Liver (tissue), 7 donors: ENCODE measurements at regions not wholly inside any gene's neighbourhood (a gene's known extent, or its start where the extent isn't known, plus 50 kb on each side); places are given as distances from the start of the nearest gene placed in this dataset.

Source experiments
- DNase-seq: peaks from one replicate; pipeline ENCODE4 v3.0.0-alpha.2; 2017; ENCODE audit warnings: low spot score
- H3K27ac ChIP-seq, 2 donors: one replicate each; pipeline ENCODE4 v1.7.0; 2013; ENCODE audit warnings: inconsistent platforms in 2 of 2, low read length in 2 of 2, control low read depth in 1 of 2, low read depth in 1 of 2, mild to moderate bottlenecking in 1 of 2
- H3K27me3 ChIP-seq, 4 donors: one replicate each; pipeline versions ENCODE4 v1.6.1 to v1.7.0; 2013; ENCODE audit warnings: low read length in 3 of 4, inconsistent platforms in 1 of 4, mild to moderate bottlenecking in 1 of 4, moderate library complexity in 1 of 4; ENCODE audit not compliant: control insufficient read depth in 4 of 4, insufficient read depth in 4 of 4
- H3K36me3 ChIP-seq, 4 donors: one replicate each; pipeline versions ENCODE4 v1.6.1 to v1.7.0; 2013; ENCODE audit warnings: low read length in 3 of 4, mild to moderate bottlenecking in 3 of 4, low read depth in 1 of 4, moderate library complexity in 1 of 4; ENCODE audit not compliant: control insufficient read depth in 4 of 4, insufficient read depth in 3 of 4
- H3K4me1 ChIP-seq, 4 donors: one replicate each; pipeline versions ENCODE4 v1.6.1 to v1.7.0; 2013; ENCODE audit warnings: low read length in 3 of 4, mild to moderate bottlenecking in 3 of 4, moderate library complexity in 1 of 4; ENCODE audit not compliant: control insufficient read depth in 4 of 4, insufficient read depth in 4 of 4
- H3K4me3 ChIP-seq, 3 donors: one replicate each; pipeline versions ENCODE4 v1.6.1 to v1.7.0; 2013; ENCODE audit warnings: low read length in 3 of 3, control low read depth in 1 of 3, low read depth in 1 of 3, mild to moderate bottlenecking in 1 of 3
- H3K9ac ChIP-seq, 2 donors: one replicate each; pipeline ENCODE4 v1.7.0; 2013; ENCODE audit warnings: low read length in 2 of 2, mild to moderate bottlenecking in 2 of 2, moderate library complexity in 2 of 2, control low read depth in 1 of 2, low read depth in 1 of 2
- H3K9me3 ChIP-seq, 4 donors: one replicate each; pipeline versions ENCODE4 v1.6.1 to v1.7.0; 2013; ENCODE audit warnings: low read length in 3 of 4; ENCODE audit not compliant: control insufficient read depth in 4 of 4
- EGR1 ChIP-seq, 2 donors: IDR thresholded peaks; 2 replicates each; pipeline ENCODE4 v1.6.1; 2016 to 2018; ENCODE audit warnings: antibody characterized with exemption in 2 of 2, low read depth in 2 of 2
- FOXA1 ChIP-seq: IDR thresholded peaks from 2 replicates; pipeline ENCODE4 v1.6.1; 2016; ENCODE audit warnings: antibody characterized with exemption
- FOXA2 ChIP-seq: IDR thresholded peaks from 2 replicates; pipeline ENCODE4 v1.6.1; 2016; ENCODE audit warnings: antibody characterized with exemption
- GABPA ChIP-seq, 2 donors: IDR thresholded peaks in 1 of 2; conservative IDR thresholded peaks in 1 of 2; 2 replicates each; pipeline ENCODE4 v1.6.1; 2016; ENCODE audit warnings: antibody characterized with exemption in 2 of 2, mild to moderate bottlenecking in 1 of 2, moderate library complexity in 1 of 2
- HNF4A ChIP-seq, 2 donors: conservative IDR thresholded peaks; 2 replicates each; pipeline ENCODE4 v1.6.1; 2016; ENCODE audit warnings: antibody characterized with exemption in 2 of 2, mild to moderate bottlenecking in 2 of 2
- HNF4G ChIP-seq: IDR thresholded peaks from 2 replicates; pipeline ENCODE4 v1.6.1; 2016; ENCODE audit warnings: antibody characterized with exemption
- JUND ChIP-seq, 2 donors: IDR thresholded peaks; 2 replicates each; pipeline ENCODE4 v1.6.1; 2016; ENCODE audit warnings: antibody characterized with exemption in 2 of 2
- NR2F2 ChIP-seq: IDR thresholded peaks from 2 replicates; pipeline ENCODE4 v1.6.1; 2016; ENCODE audit warnings: antibody characterized with exemption
- RAD21 ChIP-seq, 2 donors: IDR thresholded peaks; 2 replicates each; pipeline ENCODE4 v1.6.1; 2016; ENCODE audit warnings: antibody characterized with exemption in 2 of 2, mild to moderate bottlenecking in 2 of 2
- RXRA ChIP-seq, 2 donors: IDR thresholded peaks; 2 replicates each; pipeline ENCODE4 v1.6.1; 2017 to 2018; ENCODE audit warnings: antibody characterized with exemption in 2 of 2, mild to moderate bottlenecking in 1 of 2
- SP1 ChIP-seq: IDR thresholded peaks from 2 replicates; pipeline ENCODE4 v1.6.1; 2018; ENCODE audit warnings: antibody characterized with exemption, mild to moderate bottlenecking
- TAF1 ChIP-seq: conservative IDR thresholded peaks from 2 replicates; pipeline ENCODE4 v1.6.1; 2016; ENCODE audit warnings: antibody characterized with exemption, mild to moderate bottlenecking
- YY1 ChIP-seq: IDR thresholded peaks from 2 replicates; pipeline ENCODE4 v1.6.1; 2016; ENCODE audit warnings: antibody characterized with exemption, mild to moderate bottlenecking
- TF ChIP-seq, protein P1 (sequence below): fragments of 150-350 bp; IDR thresholded peaks from 2 replicates; pipeline ENCODE4 v1.5.1; 2017; ENCODE audit warnings: improper control_type of control experiment, low read depth, low read length; ENCODE audit not compliant: missing input control
- TF ChIP-seq, protein P2 (sequence below): IDR thresholded peaks from 2 replicates; pipeline ENCODE4 v1.6.1; 2016; ENCODE audit warnings: antibody characterized with exemption, mild to moderate bottlenecking
- TF ChIP-seq, protein P3 (sequence below): IDR thresholded peaks from 2 replicates; pipeline ENCODE4 v1.6.1; 2016; ENCODE audit warnings: antibody characterized with exemption
- TF ChIP-seq, protein P4 (sequence below): IDR thresholded peaks from 2 replicates; pipeline ENCODE4 v1.6.1; 2016; ENCODE audit warnings: antibody characterized with exemption
- TF ChIP-seq, protein P5 (sequence below): IDR thresholded peaks from 2 replicates; pipeline ENCODE4 v1.6.1; 2016; ENCODE audit warnings: antibody characterized with exemption
- donor health status: healthy.
- donor health status: healthy.
- donor health status: healthy.
- donor health status: healthy.

DNA sequence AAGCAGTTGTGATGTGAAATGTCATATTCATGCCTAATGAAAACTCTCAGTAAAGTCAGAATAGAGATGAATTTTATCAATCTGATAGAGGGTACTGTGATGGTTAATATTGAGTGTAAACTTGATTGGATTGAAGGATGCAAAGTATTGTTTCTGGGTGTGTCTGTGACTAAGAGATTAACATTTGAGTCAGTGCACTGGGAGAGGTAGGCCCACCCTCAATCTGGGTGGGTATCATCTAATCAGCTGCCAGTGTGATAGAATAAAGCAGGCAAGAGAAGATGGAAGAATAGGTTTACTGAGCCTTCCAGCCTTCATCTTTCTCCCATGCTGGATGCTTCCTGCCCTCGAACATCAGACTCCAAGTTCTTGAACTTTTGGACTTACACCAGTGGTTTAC, 124.3 kb downstream of the CENPW start (continued):
- TF ChIP-seq, protein P1, sequence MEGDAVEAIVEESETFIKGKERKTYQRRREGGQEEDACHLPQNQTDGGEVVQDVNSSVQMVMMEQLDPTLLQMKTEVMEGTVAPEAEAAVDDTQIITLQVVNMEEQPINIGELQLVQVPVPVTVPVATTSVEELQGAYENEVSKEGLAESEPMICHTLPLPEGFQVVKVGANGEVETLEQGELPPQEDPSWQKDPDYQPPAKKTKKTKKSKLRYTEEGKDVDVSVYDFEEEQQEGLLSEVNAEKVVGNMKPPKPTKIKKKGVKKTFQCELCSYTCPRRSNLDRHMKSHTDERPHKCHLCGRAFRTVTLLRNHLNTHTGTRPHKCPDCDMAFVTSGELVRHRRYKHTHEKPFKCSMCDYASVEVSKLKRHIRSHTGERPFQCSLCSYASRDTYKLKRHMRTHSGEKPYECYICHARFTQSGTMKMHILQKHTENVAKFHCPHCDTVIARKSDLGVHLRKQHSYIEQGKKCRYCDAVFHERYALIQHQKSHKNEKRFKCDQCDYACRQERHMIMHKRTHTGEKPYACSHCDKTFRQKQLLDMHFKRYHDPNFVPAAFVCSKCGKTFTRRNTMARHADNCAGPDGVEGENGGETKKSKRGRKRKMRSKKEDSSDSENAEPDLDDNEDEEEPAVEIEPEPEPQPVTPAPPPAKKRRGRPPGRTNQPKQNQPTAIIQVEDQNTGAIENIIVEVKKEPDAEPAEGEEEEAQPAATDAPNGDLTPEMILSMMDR = no peak

DNA sequence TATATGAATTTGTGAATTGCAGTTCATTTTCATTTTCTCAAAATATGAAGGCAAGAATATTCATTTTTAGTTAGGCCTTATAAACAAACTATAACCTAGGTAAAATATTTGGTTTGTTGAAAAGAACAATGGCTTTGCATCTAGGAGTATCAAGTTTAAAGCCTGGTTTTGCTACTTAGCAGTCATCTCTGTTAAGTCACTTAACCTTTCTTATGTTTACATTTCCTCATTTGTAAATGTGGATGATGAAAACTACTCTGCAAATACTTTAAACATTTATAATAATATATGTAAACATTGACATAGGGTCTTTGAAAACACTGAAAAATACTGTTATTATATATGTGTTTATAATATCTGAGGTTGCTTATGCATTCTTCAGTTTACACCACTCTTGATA, 135.5 kb downstream of the CENPW start:
- no peaks in the 10 kb centered on the region for H3K9me3 ChIP-seq
- no peaks in the 10 kb centered on the region for H3K36me3 ChIP-seq
- H3K4me1 ChIP-seq = no peaks in the 10 kb centered on the region
- H3K4me3 ChIP-seq = no peak overlapping the region
- DNase-seq = no peak
- no peaks in the 10 kb centered on the region for H3K27me3 ChIP-seq
- H3K9ac ChIP-seq = no peak overlapping the region
- no peak overlapping the region for H3K27ac ChIP-seq
- TF ChIP-seq, protein P2, sequence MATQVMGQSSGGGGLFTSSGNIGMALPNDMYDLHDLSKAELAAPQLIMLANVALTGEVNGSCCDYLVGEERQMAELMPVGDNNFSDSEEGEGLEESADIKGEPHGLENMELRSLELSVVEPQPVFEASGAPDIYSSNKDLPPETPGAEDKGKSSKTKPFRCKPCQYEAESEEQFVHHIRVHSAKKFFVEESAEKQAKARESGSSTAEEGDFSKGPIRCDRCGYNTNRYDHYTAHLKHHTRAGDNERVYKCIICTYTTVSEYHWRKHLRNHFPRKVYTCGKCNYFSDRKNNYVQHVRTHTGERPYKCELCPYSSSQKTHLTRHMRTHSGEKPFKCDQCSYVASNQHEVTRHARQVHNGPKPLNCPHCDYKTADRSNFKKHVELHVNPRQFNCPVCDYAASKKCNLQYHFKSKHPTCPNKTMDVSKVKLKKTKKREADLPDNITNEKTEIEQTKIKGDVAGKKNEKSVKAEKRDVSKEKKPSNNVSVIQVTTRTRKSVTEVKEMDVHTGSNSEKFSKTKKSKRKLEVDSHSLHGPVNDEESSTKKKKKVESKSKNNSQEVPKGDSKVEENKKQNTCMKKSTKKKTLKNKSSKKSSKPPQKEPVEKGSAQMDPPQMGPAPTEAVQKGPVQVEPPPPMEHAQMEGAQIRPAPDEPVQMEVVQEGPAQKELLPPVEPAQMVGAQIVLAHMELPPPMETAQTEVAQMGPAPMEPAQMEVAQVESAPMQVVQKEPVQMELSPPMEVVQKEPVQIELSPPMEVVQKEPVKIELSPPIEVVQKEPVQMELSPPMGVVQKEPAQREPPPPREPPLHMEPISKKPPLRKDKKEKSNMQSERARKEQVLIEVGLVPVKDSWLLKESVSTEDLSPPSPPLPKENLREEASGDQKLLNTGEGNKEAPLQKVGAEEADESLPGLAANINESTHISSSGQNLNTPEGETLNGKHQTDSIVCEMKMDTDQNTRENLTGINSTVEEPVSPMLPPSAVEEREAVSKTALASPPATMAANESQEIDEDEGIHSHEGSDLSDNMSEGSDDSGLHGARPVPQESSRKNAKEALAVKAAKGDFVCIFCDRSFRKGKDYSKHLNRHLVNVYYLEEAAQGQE = no peak
- TF ChIP-seq NR2F2 (no peak), GABPA (IDR thresholded peaks at IDR 0.05 in 1 of 2, conservative IDR thresholded peaks at IDR 0.05 in 1 of 2) (no peak), FOXA1 (no peak), JUND (IDR thresholded peaks at IDR 0.05) (no peak), RAD21 (IDR thresholded peaks at IDR 0.05) (no peak), HNF4G (no peak), SP1 (no peak), FOXA2 (no peak), YY1 (no peak), RXRA (IDR thresholded peaks at IDR 0.05) (no peak), HNF4A (conservative IDR thresholded peaks at IDR 0.05) (no peak), TAF1 (no peak), EGR1 (IDR thresholded peaks at IDR 0.05; ENCODE audit: low read depth in 2 of 2) (no peak)
- TF ChIP-seq, protein P3, sequence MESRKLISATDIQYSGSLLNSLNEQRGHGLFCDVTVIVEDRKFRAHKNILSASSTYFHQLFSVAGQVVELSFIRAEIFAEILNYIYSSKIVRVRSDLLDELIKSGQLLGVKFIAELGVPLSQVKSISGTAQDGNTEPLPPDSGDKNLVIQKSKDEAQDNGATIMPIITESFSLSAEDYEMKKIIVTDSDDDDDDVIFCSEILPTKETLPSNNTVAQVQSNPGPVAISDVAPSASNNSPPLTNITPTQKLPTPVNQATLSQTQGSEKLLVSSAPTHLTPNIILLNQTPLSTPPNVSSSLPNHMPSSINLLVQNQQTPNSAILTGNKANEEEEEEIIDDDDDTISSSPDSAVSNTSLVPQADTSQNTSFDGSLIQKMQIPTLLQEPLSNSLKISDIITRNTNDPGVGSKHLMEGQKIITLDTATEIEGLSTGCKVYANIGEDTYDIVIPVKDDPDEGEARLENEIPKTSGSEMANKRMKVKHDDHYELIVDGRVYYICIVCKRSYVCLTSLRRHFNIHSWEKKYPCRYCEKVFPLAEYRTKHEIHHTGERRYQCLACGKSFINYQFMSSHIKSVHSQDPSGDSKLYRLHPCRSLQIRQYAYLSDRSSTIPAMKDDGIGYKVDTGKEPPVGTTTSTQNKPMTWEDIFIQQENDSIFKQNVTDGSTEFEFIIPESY = no peak
- TF ChIP-seq, protein P4, sequence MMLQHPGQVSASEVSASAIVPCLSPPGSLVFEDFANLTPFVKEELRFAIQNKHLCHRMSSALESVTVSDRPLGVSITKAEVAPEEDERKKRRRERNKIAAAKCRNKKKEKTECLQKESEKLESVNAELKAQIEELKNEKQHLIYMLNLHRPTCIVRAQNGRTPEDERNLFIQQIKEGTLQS = no peak
- TF ChIP-seq, protein P5, sequence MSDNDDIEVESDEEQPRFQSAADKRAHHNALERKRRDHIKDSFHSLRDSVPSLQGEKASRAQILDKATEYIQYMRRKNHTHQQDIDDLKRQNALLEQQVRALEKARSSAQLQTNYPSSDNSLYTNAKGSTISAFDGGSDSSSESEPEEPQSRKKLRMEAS = no peak
- TF ChIP-seq, protein P1 = no peak
